Left kidney (tissue), 1 donor: ENCODE measurements at regions not wholly inside any gene's neighbourhood (a gene's known extent, or its start where the extent isn't known, plus 50 kb on each side); places are given as distances from the start of the nearest gene placed in this dataset.
A peak's percentile ranks its signal among the peaks of the same experiment; 100 is the strongest.
"Not testable (repeated sequence)": the region's sequence is repeated elsewhere in the genome, so short reads cannot be mapped to it uniquely, and the experiment has no call there.

Experiments
- DNase-seq: peaks from one replicate; pipeline ENCODE4 v3.0.0-alpha.2; 2013

DNA sequence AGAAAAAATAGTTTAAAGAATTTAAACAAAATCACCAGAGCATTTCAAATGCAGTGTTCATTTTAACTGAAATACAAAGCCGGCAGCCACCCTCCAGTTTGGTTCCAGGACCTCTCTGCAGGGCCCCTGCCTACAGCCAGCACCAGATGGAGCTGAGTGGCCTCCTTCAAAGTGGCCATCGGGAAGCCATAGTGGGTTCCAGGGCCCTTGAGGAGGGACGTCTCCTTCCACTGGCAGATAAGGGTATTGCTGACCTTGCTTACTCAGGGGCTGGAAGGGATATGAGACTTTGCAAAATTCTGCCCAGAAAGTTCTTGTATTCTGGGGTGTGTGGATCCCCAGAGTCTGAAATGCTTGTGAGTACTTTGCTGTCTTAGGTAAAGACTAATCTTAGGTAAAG lies 205.2 kb upstream of the APCDD1 start:
- DNase-seq, result no peak

- DNase-seq, result no peak
These were observed 204.6 kb upstream of the APCDD1 start for GRCh38 chr18:10249801-10250200.

DNA sequence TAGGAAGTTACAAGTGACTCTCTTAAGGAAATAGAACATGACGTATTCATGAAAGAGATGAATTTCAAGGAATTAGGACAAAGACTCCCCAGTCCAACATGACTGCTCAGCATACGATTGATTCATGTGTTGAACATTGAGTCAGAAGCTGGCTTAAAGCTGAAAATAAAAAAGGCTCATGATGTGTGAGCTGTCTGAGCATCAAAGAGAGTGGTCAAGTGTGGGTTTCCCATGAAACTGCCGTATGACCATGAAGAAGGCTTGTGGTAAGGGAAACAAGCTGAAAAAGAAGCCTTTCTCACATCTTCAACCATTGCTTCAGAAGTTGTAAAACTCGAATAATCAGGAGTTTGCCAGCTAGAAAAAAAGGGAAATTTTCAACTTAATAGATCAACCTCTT lies 201.9 kb upstream of the APCDD1 start:
- no peak for DNase-seq

GRCh38 chr18:10252952-10253705 lies 201.3 kb upstream of the APCDD1 start:
- no peak for DNase-seq

- not testable (repeated sequence) for DNase-seq
These were observed 198.2 kb upstream of the APCDD1 start for GRCh38 chr18:10256276-10256675.

DNA sequence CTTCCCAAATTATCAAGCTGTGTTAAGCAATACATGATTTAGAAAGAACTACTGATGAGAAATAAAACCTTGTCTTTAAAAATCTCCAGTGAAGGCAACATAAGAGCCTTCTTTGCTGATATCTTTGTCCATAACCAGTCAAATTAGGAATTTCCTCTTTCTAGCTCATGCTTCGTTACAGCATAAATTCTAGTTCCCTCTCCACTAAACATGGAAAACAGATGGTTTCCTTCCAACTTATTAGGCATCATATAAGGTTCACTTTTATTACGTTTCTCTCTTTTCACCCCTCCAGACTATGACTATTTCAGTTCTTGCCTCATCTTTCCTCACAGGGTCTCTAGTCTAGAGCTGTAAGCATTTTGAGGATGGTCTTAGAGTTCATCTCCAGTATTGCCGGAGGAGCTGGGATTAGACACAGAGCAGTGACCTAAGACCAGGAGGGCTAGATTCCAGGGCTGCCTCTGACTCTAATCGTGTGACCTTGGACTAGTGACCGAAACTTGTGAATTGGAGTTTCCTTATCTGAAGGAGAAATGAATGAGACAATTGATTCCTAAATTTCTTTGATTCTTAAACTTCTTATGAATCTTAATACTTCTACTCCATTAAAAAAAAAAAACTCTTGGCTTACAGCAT lies 195.5 kb upstream of the APCDD1 start:
- DNase-seq, result no peak

- DNase-seq, result no peak
These were observed 194.5 kb upstream of the APCDD1 start for GRCh38 chr18:10259901-10260300.

DNA sequence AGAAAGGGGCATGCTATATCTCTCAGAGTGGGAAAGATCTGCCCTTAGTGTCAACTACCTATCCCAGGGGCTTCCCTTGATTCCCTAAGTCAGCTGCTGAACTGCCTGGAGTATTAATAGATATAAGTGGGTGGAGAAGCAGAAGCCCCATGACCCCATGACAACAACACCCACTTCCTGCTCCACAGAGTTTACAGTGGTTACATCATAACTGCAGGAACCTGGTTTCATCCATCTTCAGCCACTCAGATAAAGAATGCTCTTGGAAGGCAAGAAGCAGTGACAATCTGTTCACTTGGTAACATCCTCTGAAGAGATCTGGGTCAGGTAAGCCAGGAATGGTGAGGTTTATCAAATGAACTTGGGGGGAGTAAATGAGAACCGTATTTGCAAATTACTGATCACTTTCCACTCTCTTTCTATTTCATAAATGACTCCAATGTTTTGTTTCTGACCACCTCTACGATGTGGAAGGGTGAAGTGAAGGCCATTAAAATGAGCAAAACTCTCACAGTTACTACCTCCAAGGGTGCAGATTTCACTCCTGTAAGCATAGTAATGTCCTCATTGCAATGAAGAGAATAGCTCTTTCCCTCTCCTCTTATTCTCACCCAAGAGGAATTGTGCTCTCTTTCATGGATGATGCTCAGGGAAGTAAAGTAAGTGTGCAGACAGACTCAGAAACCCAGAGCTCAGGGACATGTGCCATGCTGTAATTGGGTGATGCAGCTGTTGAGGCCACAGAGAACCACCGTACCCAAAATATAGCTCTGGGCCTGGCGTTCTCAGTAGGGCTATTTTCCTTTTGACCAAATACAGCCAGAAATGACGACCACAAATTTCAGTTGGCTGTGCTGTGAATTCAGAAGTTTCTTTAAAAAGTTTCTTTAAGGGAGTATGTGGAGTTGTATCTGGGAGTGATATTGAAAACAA lies 192.8 kb upstream of the APCDD1 start:
- no peak for DNase-seq

- no peak for DNase-seq
These were observed 191.9 kb upstream of the APCDD1 start for GRCh38 chr18:10262566-10262965.

DNA sequence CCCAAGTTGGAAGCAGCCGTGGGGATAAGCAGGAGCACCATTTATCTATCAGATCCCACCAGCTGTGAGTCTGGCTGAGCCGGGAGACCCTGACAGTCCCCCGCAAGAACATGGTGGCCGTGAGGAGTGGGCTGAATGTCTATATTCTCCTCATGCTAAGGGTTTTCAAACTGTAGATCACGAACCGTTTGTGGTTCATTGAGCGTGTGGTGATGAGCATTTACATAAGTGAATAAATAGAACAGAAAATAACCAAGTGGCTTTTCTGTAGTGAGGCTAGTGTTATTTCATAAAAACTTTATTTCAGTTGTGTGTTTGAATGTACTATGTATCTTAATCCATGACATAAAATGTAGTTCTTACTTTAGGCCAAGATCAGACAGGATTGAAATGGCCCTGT lies 190.2 kb upstream of the APCDD1 start:
- no peak for DNase-seq

DNA sequence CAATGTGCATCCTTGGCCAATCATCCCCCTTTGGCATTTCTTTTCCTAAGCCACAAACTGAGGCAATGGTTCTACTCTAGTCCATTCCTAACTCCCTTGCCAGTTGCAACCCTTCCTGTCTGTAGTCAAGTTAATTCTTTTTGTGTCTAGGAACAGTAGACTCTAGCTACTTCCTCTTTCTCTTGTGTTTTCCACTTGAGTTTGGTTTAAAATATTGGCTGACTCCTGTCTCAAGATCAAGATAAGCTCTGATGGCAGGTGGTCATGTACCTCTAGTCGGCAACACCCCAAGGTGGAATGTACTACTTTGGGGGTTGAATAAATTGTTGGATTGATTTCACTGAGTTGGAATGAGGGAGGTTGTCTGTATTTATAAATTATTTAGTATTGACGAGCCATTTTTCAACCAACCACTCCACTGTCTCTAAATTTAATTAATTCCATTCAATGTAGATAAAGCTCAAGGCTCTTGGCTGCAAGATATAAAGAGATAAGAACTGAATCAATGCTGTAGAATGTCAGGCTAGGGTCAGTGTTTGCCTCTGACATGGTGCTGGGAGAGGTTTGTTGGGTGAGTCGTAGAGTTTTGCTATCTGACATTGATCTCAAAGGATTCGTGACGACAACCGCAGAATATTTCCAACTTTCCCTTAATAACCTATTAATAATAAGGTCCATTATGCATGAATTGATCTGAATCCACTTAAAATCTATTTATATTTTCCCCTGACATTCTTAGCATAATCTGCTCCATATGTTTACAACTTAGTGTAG lies 188.7 kb upstream of the APCDD1 start:
- DNase-seq, result no peak

GRCh38 chr18:10266334-10266590 lies 188.2 kb upstream of the APCDD1 start:
- DNase-seq, result no peak

- DNase-seq, result no peak
These were observed 185.2 kb upstream of the APCDD1 start for GRCh38 chr18:10269261-10269660.

GRCh38 chr18:10270151-10270571 lies 184.3 kb upstream of the APCDD1 start:
- no peak for DNase-seq

GRCh38 chr18:10271481-10271880 lies 183.0 kb upstream of the APCDD1 start:
- DNase-seq, result no peak

DNA sequence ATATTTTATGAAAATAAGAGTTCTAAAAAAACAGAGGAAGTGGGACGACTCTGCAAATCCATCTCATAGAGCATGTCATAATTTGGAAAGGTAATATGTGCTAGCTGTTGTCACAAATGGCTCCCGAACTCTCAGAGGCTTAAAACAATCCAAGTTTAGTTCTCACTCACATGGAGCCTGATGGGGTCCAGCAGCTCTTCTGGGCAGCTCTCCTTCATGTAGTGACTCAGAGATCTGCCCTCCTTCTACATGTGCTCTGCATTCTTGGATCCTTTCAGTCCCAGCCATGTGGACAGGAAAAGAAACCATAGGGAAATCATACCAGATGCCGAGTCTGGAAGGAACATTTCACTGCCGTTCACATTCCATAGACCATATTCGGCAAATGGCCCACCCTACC lies 180.1 kb upstream of the APCDD1 start:
- DNase-seq, result no peak

GRCh38 chr18:10275486-10275885 lies 178.9 kb upstream of the APCDD1 start:
- DNase-seq, result no peak

GRCh38 chr18:10278265-10278664 lies 176.2 kb upstream of the APCDD1 start:
- DNase-seq, result no peak

DNA sequence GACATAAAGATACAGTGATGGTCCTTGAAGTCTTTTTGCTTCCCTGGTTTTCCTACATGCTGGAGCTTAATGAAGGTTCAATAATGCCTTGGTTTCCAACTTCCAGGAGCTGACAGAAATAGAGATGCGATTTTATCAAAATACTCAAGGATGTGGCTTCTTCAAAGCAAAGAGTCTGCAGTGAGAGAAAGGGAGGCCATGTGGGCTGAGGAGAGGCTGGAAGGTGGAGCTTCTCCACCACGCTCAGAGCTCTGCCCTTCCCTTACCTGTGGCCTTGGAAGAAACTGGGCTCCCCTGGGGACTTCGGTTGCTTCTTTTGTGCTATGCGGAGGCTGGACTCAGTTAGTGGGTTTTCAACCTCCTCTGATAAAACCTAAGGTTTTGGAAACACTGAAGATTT lies 175.0 kb upstream of the APCDD1 start:
- no peak for DNase-seq

GRCh38 chr18:10279905-10280644 lies 174.4 kb upstream of the APCDD1 start:
- DNase-seq, result no peak

GRCh38 chr18:10284540-10285282 lies 169.7 kb upstream of the APCDD1 start:
- DNase-seq, result peak; percentile 49
